ENCODE measurements at regions not wholly inside any gene's neighbourhood (a gene's known extent, or its start where the extent isn't known, plus 50 kb on each side); places are given as distances from the start of the nearest gene placed in this dataset.

GRCh38 chr4:123966990-123967769, 570.6 kb downstream of the SPRY1 start:
- Mint-ChIP-seq H3K9me3 (no peaks in the 10 kb centered on the region), H3K27me3 (no peaks in the 10 kb centered on the region), H3K4me3 (no peak overlapping the region), H3K4me1 (ENCODE audit: unreplicated experiment) (peaks cover under 1% of the 10 kb centered on the region), H3K27ac (no peak overlapping the region), H3K36me3 (no peaks in the 10 kb centered on the region)
- TF ChIP-seq CTCF (conservative IDR thresholded peaks at IDR 0.05), result no peak
- DNase-seq (ENCODE audit: extremely low spot score, unreplicated experiment), result no peak

- Mint-ChIP-seq H3K4me3 (no peak overlapping the region), H3K9me3 (peaks cover 3% of the 10 kb centered on the region), H3K27ac (no peak overlapping the region), H3K27me3 (no peaks in the 10 kb centered on the region), H3K36me3 (no peaks in the 10 kb centered on the region), H3K4me1 (ENCODE audit: unreplicated experiment) (peaks cover 22% of the 10 kb centered on the region)
- DNase-seq (ENCODE audit: extremely low spot score, unreplicated experiment), result no peak
- TF ChIP-seq CTCF (conservative IDR thresholded peaks at IDR 0.05), result no peak
Measured at GRCh38 chr4:123972031-123972430, 575.4 kb downstream of the SPRY1 start.

GRCh38 chr4:123974386-123975149, 578.0 kb downstream of the SPRY1 start:
- Mint-ChIP-seq H3K36me3 (no peaks in the 10 kb centered on the region), H3K4me3 (no peak overlapping the region), H3K27me3 (no peaks in the 10 kb centered on the region), H3K4me1 (ENCODE audit: unreplicated experiment) (peaks cover 28% of the 10 kb centered on the region), H3K27ac (no peak overlapping the region), H3K9me3 (peaks cover 3% of the 10 kb centered on the region)
- TF ChIP-seq CTCF (conservative IDR thresholded peaks at IDR 0.05), result no peak
- no peak for DNase-seq (ENCODE audit: extremely low spot score, unreplicated experiment)

- no peak for DNase-seq (ENCODE audit: extremely low spot score, unreplicated experiment)
- H3K27me3 Mint-ChIP-seq, result no peaks in the 10 kb centered on the region
- H3K27ac Mint-ChIP-seq, result peak overlapping the region; percentile 49
- peaks cover 3% of the 10 kb centered on the region for H3K9me3 Mint-ChIP-seq
- H3K4me3 Mint-ChIP-seq, result peak overlapping the region; percentile 30
- H3K36me3 Mint-ChIP-seq, result no peaks in the 10 kb centered on the region
- peaks cover 28% of the 10 kb centered on the region for H3K4me1 Mint-ChIP-seq (ENCODE audit: unreplicated experiment)
- TF ChIP-seq CTCF (conservative IDR thresholded peaks at IDR 0.05), result no peak
Measured at GRCh38 chr4:123976285-123976684, 579.7 kb downstream of the SPRY1 start.

- H3K9me3 Mint-ChIP-seq, result peaks cover 3% of the 10 kb centered on the region
- no peaks in the 10 kb centered on the region for H3K36me3 Mint-ChIP-seq
- DNase-seq (ENCODE audit: extremely low spot score, unreplicated experiment), result no peak
- no peak overlapping the region for H3K4me3 Mint-ChIP-seq
- peak overlapping the region; percentile 49 for H3K27ac Mint-ChIP-seq
- TF ChIP-seq CTCF (conservative IDR thresholded peaks at IDR 0.05), result no peak
- H3K27me3 Mint-ChIP-seq, result no peaks in the 10 kb centered on the region
- H3K4me1 Mint-ChIP-seq (ENCODE audit: unreplicated experiment), result peaks cover 28% of the 10 kb centered on the region
Measured at GRCh38 chr4:123976819-123977218, 580.2 kb downstream of the SPRY1 start.
